HepG2 (cell line): ENCODE measurements at regions not wholly inside any gene's neighbourhood (a gene's known extent, or its start where the extent isn't known, plus 50 kb on each side); places are given as distances from the start of the nearest gene placed in this dataset.

Experiments used
- ATAC-seq: fragments of 200-7000 bp; cut with Tn5 transposase; 3 replicates; pipeline ENCODE4 v1.9.1; 2020; ENCODE audit warnings: mild to moderate bottlenecking, moderate library complexity
- BruUV-seq: library from RNA; stranded (reverse); fragments of 400-500 nt; replicated peaks from 2 replicates; lab custom pipeline; 2021; lab: Mats Ljungman, UMichigan
- CTCF ChIA-PET: fragments of 300-600 bp; formaldehyde crosslinking; extraction: SDS; loops from one replicate; lab custom pipeline; 2021; ENCODE audit warnings: low total read pairs, inconsistent platforms, low intra/inter-chr PET ratio; lab: Yijun Ruan, JAX
- POLR2A ChIA-PET: fragments of 350-600 bp; sonication (Branson Sonifier 250); formaldehyde crosslinking; loops from one replicate; lab custom pipeline; 2020; ENCODE audit warnings: antibody characterized with exemption, inconsistent platforms; lab: Yijun Ruan, JAX
- DNase-seq: peaks from one replicate; pipeline ENCODE4 v3.0.0-alpha.2; 2015; ENCODE audit warnings: low spot score
- FAIRE-seq: peaks from 3 replicates; lab custom pipeline; 2011; peaks lifted over from hg19 to GRCh38; lab: Jason Lieb, UNC
- H2AFZ ChIP-seq: one replicate; pipeline ENCODE4 v1.6.1; 2011; ENCODE audit warnings: low read length, inconsistent platforms
- H3K27ac ChIP-seq: fragments of 300-600 bp; 3 replicates; pipeline ENCODE4 v1.8.0; 2011; ENCODE audit warnings: mixed run types, mild to moderate bottlenecking, mixed read lengths, low read length, inconsistent platforms; ENCODE audit not compliant: insufficient read depth; ENCODE audit errors: extremely low read length
- H3K27me3 ChIP-seq, 2 experiments: fragments of 200-600 bp in 1 of 2; 2 replicates in 1 of 2; 3 replicates in 1 of 2; pipeline versions ENCODE4 v1.6.0 to v1.8.0; 2011; ENCODE audit warnings: low read length in 2 of 2, mild to moderate bottlenecking in 2 of 2, moderate library complexity in 2 of 2, inconsistent platforms in 1 of 2; ENCODE audit not compliant: insufficient read depth in 2 of 2, control insufficient read depth in 1 of 2
- H3K36me3 ChIP-seq, 2 experiments: fragments of 200-600 bp in 1 of 2; replicated peaks in 1 of 2; 2 replicates in 1 of 2; 3 replicates in 1 of 2; pipeline versions ENCODE4 v1.5.1 to v1.8.0; 2011; ENCODE audit warnings: low read length in 2 of 2, inconsistent platforms in 1 of 2; ENCODE audit not compliant: insufficient read depth in 2 of 2, control insufficient read depth in 1 of 2
- H3K4me1 ChIP-seq: 2 replicates; pipeline ENCODE4 v1.5.1; 2012; ENCODE audit warnings: low read length, inconsistent platforms; ENCODE audit not compliant: insufficient read depth
- H3K4me2 ChIP-seq: 2 replicates; pipeline ENCODE4 v1.6.0; 2011; ENCODE audit warnings: low read depth, low read length, inconsistent platforms
- H3K4me3 ChIP-seq, 3 experiments: fragments of 200-600 bp in 1 of 3; sonication (generic), shearing (Covaris generic) in 1 of 3; replicated peaks in 1 of 3; 2 replicates each; pipeline ENCODE4 v1.5.1; 2011 to 2016; ENCODE audit warnings: low read length in 3 of 3, inconsistent platforms in 2 of 3, low read depth in 2 of 3, mild to moderate bottlenecking in 2 of 3, control low read depth in 1 of 3, mixed read lengths in 1 of 3; ENCODE audit not compliant: insufficient read depth in 1 of 3
- H3K79me2 ChIP-seq: one replicate; pipeline ENCODE4 v1.6.1; 2011; ENCODE audit warnings: low read length, inconsistent platforms; ENCODE audit not compliant: insufficient read depth
- H3K9ac ChIP-seq: 2 replicates; pipeline ENCODE4 v1.6.0; 2011; ENCODE audit warnings: mild to moderate bottlenecking, low read depth, low read length, inconsistent platforms; ENCODE audit not compliant: insufficient read depth
- H3K9me3 ChIP-seq: 2 replicates; pipeline ENCODE4 v1.5.1; 2012; ENCODE audit warnings: mild to moderate bottlenecking, low read length
- H4K20me1 ChIP-seq: 2 replicates; pipeline ENCODE4 v1.6.0; 2011; ENCODE audit warnings: inconsistent platforms, mild to moderate bottlenecking, low read length, moderate library complexity; ENCODE audit not compliant: insufficient read depth
- NFE2 ChIP-seq: sonication (generic); formaldehyde crosslinking; IDR thresholded peaks from 2 replicates; pipeline ENCODE4 v1.4.0; 2020; ENCODE audit warnings: missing genetic modification reagents
- SCMH1 ChIP-seq: sonication (generic); formaldehyde crosslinking; IDR thresholded peaks from 2 replicates; pipeline ENCODE4 v1.9.0; 2021; ENCODE audit warnings: missing genetic modification reagents, mild to moderate bottlenecking, borderline replicate concordance
- TBP ChIP-seq: sonication (generic); formaldehyde crosslinking; IDR thresholded peaks from 2 replicates; pipeline ENCODE4 v1.5.0; 2020; ENCODE audit warnings: missing genetic modification reagents
- TCF7 ChIP-seq: sonication (generic); IDR thresholded peaks from 2 replicates; pipeline ENCODE4 v1.6.1; 2016; ENCODE audit warnings: antibody characterized with exemption, low read depth
- XBP1 ChIP-seq: sonication (generic); formaldehyde crosslinking; IDR thresholded peaks from 2 replicates; pipeline ENCODE4 v1.5.0; 2020; ENCODE audit warnings: missing genetic modification reagents
- ZFY ChIP-seq: sonication (generic); formaldehyde crosslinking; IDR thresholded peaks from 2 replicates; pipeline ENCODE4 v1.4.0; 2020; ENCODE audit warnings: missing genetic modification reagents
- ZKSCAN1 ChIP-seq: fragments of 150-350 bp; IDR thresholded peaks from 2 replicates; pipeline ENCODE4 v1.6.1; 2014; ENCODE audit warnings: low read length
- ZNF564 ChIP-seq: sonication (generic); formaldehyde crosslinking; IDR thresholded peaks from 2 replicates; pipeline ENCODE4 v1.8.1; 2023; ENCODE audit warnings: mild to moderate bottlenecking, missing genetic modification reagents
- ZNF883 ChIP-seq: sonication (generic); formaldehyde crosslinking; IDR thresholded peaks from 2 replicates; pipeline ENCODE4 v1.5.1; 2020; ENCODE audit warnings: mild to moderate bottlenecking, missing genetic modification reagents; ENCODE audit errors: not compliant biosample characterization
- ZSCAN22 ChIP-seq: sonication (generic); formaldehyde crosslinking; IDR thresholded peaks from 2 replicates; pipeline ENCODE4 v1.4.0; 2020; ENCODE audit warnings: mild to moderate bottlenecking, missing genetic modification reagents
- WGBS: methylation state at CpG from one replicate; pipeline ENCODE4 v1.1.6; 2017; ENCODE audit warnings: low lambda C conversion rate; 5-methylcytosine and 5-hydroxymethylcytosine counted together
- in situ Hi-C: cut with HindIII; loops from 2 replicates; pipeline ENCODE4 v1.10.0; 2017; ENCODE audit warnings: low pct_unique_long_range_greater_than_20kb; ENCODE audit not compliant: extremely low pct_ligation_motif_present
- intact Hi-C: fragments of 100-400 bp; cut with micrococcal nuclease; formaldehyde crosslinking; loops from one replicate; pipeline ENCODE4 v1.10.0; 2022; ENCODE audit not compliant: unreplicated experiment

DNA sequence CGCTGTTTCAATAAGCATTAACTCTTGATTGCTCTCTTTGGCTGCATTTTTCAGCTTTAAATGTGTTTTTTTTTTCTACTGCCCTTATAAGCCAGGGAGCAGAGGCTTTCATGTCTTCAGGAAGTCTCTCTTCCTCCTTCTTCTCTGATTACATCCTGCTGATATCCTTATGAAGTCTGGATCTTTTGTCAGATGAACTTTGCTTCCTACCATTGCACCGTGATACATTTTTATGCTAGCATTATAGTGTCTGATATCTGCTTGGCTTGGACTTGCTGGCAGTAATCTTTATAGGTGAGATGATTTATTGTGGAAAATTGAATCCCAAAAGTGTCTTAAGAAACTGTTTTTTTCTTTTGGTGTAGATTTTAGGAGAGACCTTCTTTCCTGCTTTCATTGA is 160.4 kb upstream of the CFAP20DC start:
- POLR2A ChIA-PET = no interaction called here

DNA sequence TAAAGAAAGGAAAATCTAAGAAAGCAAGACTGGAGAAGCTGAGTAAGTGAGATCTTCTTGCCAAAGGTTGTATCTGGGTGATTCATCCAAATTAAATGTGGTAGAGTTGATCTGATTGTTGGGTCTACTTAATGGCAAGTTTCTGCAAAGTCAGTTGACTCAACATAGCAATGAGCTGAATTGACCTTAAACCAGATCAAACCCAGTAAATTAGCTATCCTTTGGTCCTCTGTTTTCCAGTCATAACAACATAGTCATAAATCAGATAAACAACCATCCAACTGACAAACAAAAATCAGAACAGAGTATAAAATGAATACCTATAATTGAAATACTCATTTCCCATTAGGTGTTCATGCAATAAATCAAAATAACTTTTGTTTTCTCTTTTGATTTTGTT is 142.6 kb upstream of the CFAP20DC start:
- no TSS peak for BruUV-seq
- POLR2A ChIA-PET = no interaction called here
- in situ Hi-C loops = no loop called here

More for the DNA sequence above, 160.4 kb upstream of the CFAP20DC start:
- no peak for FAIRE-seq
- Histone ChIP-seq H3K4me3 (no peak overlapping the region), H3K9ac (no peak overlapping the region), H3K9me3 (no peaks in the 10 kb centered on the region), H2AFZ (no peak overlapping the region), H3K4me2 (no peak overlapping the region), H3K27ac (no peak overlapping the region), H3K4me1 (no peaks in the 10 kb centered on the region), H3K79me2 (no peaks in the 10 kb centered on the region), H3K27me3 (peaks cover 0 to 3% of the 10 kb centered on the region in 2 experiments; a peak in 1 of 5 replicates), H4K20me1 (no peaks in the 10 kb centered on the region), H3K36me3 (no peaks in the 10 kb centered on the region)
- no peak for DNase-seq
- 2% methylated on average over 2 of the region's 2 CpGs for WGBS
- TF ChIP-seq ZSCAN22 (no peak), TCF7 (no peak), ZKSCAN1 (no peak), SCMH1 (CRISPR knock-in tag) (no peak), XBP1 (CRISPR knock-in tag) (no peak), ZNF564 (CRISPR knock-in tag) (no peak), ZNF883 (CRISPR knock-in tag) (no peak)
- BruUV-seq = no TSS peak
- ATAC-seq = no peak
- in situ Hi-C loops (loop anchor here (25.0 kb wide), 1 partner anchor 652 kb away; no protein-coding TSS in a partner anchor), intact Hi-C loops (loop anchor here (10.0 kb wide), 1 partner anchor 365 kb away; no protein-coding TSS in a partner anchor)
- CTCF ChIA-PET = no interaction called here

More for the DNA sequence above, 142.6 kb upstream of the CFAP20DC start:
- Histone ChIP-seq H3K4me2 (no peak overlapping the region), H3K4me3 (no peak overlapping the region), H3K9ac (no peak overlapping the region), H3K27ac (no peak overlapping the region), H3K36me3 (no peaks in the 10 kb centered on the region), H3K4me1 (peaks cover 10% of the 10 kb centered on the region; the same call in 1 of the 2 replicates), H3K27me3 (no peaks in the 10 kb centered on the region), H3K9me3 (no peaks in the 10 kb centered on the region), H2AFZ (no peak overlapping the region), H3K79me2 (no peaks in the 10 kb centered on the region), H4K20me1 (no peaks in the 10 kb centered on the region)
- DNase-seq = no peak
- TF ChIP-seq TBP (CRISPR knock-in tag) = no peak
- TF ChIP-seq ZFY = no peak
- TF ChIP-seq NFE2 (CRISPR knock-in tag) = no peak
- FAIRE-seq = no peak
- intact Hi-C loops = no loop called here
- ATAC-seq = no peak
- CTCF ChIA-PET = no interaction called here
